H1 (cell line): ENCODE measurements at regions not wholly inside any gene's neighbourhood (a gene's known extent, or its start where the extent isn't known, plus 50 kb on each side); places are given as distances from the start of the nearest gene placed in this dataset.

ENCODE experiments used
- CTCF ChIA-PET: fragments of 300-600 bp; sonication (Branson Sonifier 250); formaldehyde crosslinking; loops from one replicate; lab custom pipeline; 2021; ENCODE audit not compliant: partially characterized antibody; lab: Charles Lee
- POLR2A ChIA-PET: fragments of 300-600 bp; sonication (Branson Sonifier 250); formaldehyde crosslinking; loops from one replicate; lab custom pipeline; 2021; ENCODE audit warnings: inconsistent platforms; ENCODE audit not compliant: partially characterized antibody; lab: Charles Lee
- DNase-seq, 2 experiments: peaks; one replicate each; pipeline versions ENCODE4 v3.0.0 to v3.0.0-alpha.2; 2010 to 2022; ENCODE audit warnings: low spot score in 2 of 2, low read depth in 1 of 2, mixed read lengths in 1 of 2
- FAIRE-seq: peaks from 2 replicates; lab custom pipeline; 2011; peaks lifted over from hg19 to GRCh38; lab: Jason Lieb, UNC
- H2AFZ ChIP-seq: 2 replicates; pipeline ENCODE4 v1.8.1; 2012; ENCODE audit warnings: low read length, inconsistent platforms
- H2AK5ac ChIP-seq: 2 replicates; pipeline ENCODE4 v1.6.1; 2013; ENCODE audit warnings: low read depth, low read length
- H2BK120ac ChIP-seq: replicated peaks from 2 replicates; pipeline ENCODE3; 2013; ENCODE audit warnings: low read depth, low read length, inconsistent platforms
- H2BK12ac ChIP-seq: 2 replicates; pipeline ENCODE4 v1.6.1; 2013; ENCODE audit warnings: low read depth, low read length
- H2BK15ac ChIP-seq: 2 replicates; pipeline ENCODE4 v1.6.1; 2013; ENCODE audit warnings: low read length
- H2BK20ac ChIP-seq: 2 replicates; pipeline ENCODE4 v1.6.1; 2013; ENCODE audit warnings: low read length
- H2BK5ac ChIP-seq: 2 replicates; pipeline ENCODE4 v1.6.1; 2013; ENCODE audit warnings: low read depth, low read length
- H3K14ac ChIP-seq: 2 replicates; pipeline ENCODE4 v1.6.1; 2013; ENCODE audit warnings: inconsistent platforms; ENCODE audit not compliant: insufficient read length
- H3K18ac ChIP-seq: 2 replicates; pipeline ENCODE4 v1.6.1; 2013; ENCODE audit warnings: low read length; ENCODE audit errors: extremely low read depth
- H3K23ac ChIP-seq: 2 replicates; pipeline ENCODE4 v1.6.1; 2013; ENCODE audit warnings: inconsistent platforms; ENCODE audit not compliant: insufficient read length
- H3K23me2 ChIP-seq: 2 replicates; pipeline ENCODE4 v1.6.1; 2013; ENCODE audit warnings: low read depth, low read length
- H3K27ac ChIP-seq: 2 replicates; pipeline ENCODE4 v1.6.1; 2011; ENCODE audit warnings: low read depth, low read length, inconsistent platforms
- H3K27me3 ChIP-seq, 4 experiments: replicated peaks in 1 of 4; 1 replicate in 1 of 4; 2 replicates in 3 of 4; pipeline versions ENCODE4 v1.6.1 to v1.8.1; 2011 to 2013; ENCODE audit warnings: low read length in 3 of 4, mild to moderate bottlenecking in 3 of 4, inconsistent platforms in 2 of 4, mixed read lengths in 2 of 4, moderate library complexity in 1 of 4; ENCODE audit not compliant: control insufficient read depth in 3 of 4, insufficient read depth in 3 of 4; ENCODE audit errors: extremely low read depth in 1 of 4
- H3K36me3 ChIP-seq, 4 experiments: 2 replicates each; pipeline versions ENCODE4 v1.6.1 to v1.8.1; 2011 to 2013; ENCODE audit warnings: mild to moderate bottlenecking in 4 of 4, low read length in 3 of 4, moderate library complexity in 2 of 4, control low read depth in 1 of 4, inconsistent platforms in 1 of 4; ENCODE audit not compliant: insufficient read depth in 4 of 4, control insufficient read depth in 2 of 4
- H3K4ac ChIP-seq: replicated peaks from 2 replicates; pipeline ENCODE3; 2013; ENCODE audit warnings: low read length, low read depth, mixed read lengths, inconsistent platforms; ENCODE audit not compliant: insufficient read length
- H3K4me1 ChIP-seq, 4 experiments: replicated peaks in 1 of 4; 1 replicate in 1 of 4; 2 replicates in 3 of 4; pipeline versions ENCODE4 v1.6.1 to v1.8.1; 2011 to 2013; ENCODE audit warnings: low read length in 3 of 4, inconsistent platforms in 2 of 4, mixed read lengths in 1 of 4; ENCODE audit not compliant: insufficient read depth in 4 of 4, control insufficient read depth in 3 of 4
- H3K4me2 ChIP-seq, 2 experiments: 2 replicates each; pipeline versions ENCODE4 v1.6.1 to v1.8.1; 2011 to 2013; ENCODE audit warnings: low read depth in 2 of 2, low read length in 2 of 2, control low read depth in 1 of 2, inconsistent platforms in 1 of 2, mild to moderate bottlenecking in 1 of 2; ENCODE audit not compliant: insufficient read depth in 1 of 2
- H3K4me3 ChIP-seq, 4 experiments: fragments of 200-600, 300-600 bp in 1 of 4; sonication (generic), shearing (Covaris generic), sonication (Bioruptor Twin) in 1 of 4; 2 replicates each; pipeline versions ENCODE4 v1.5.1 to v1.8.1; 2011 to 2016; ENCODE audit warnings: low read length in 4 of 4, low read depth in 3 of 4, control low read depth in 2 of 4, inconsistent platforms in 2 of 4, mild to moderate bottlenecking in 2 of 4, mixed read lengths in 1 of 4, moderate library complexity in 1 of 4; ENCODE audit not compliant: insufficient read depth in 2 of 4; ENCODE audit errors: extremely low read depth in 1 of 4
- H3K56ac ChIP-seq: replicated peaks from 2 replicates; pipeline ENCODE3; 2013; ENCODE audit warnings: low read depth, mild to moderate bottlenecking, mixed read lengths, low read length, inconsistent platforms; ENCODE audit not compliant: insufficient read length
- H3K79me1 ChIP-seq: 2 replicates; pipeline ENCODE4 v1.6.1; 2013; ENCODE audit warnings: low read depth, low read length, control low read depth
- H3K79me2 ChIP-seq, 2 experiments: 2 replicates each; pipeline versions ENCODE4 v1.6.1 to v1.8.1; 2012 to 2013; ENCODE audit warnings: low read length in 2 of 2, mild to moderate bottlenecking in 2 of 2, inconsistent platforms in 1 of 2; ENCODE audit not compliant: insufficient read depth in 2 of 2, control insufficient read depth in 1 of 2
- H3K9ac ChIP-seq, 4 experiments: replicated peaks in 1 of 4; 1 replicate in 1 of 4; 2 replicates in 3 of 4; pipeline versions ENCODE4 v1.6.1 to v1.8.1; 2011 to 2013; ENCODE audit warnings: low read depth in 3 of 4, low read length in 3 of 4, control low read depth in 2 of 4, mild to moderate bottlenecking in 2 of 4, moderate library complexity in 2 of 4, inconsistent platforms in 1 of 4; ENCODE audit errors: extremely low read depth in 1 of 4
- H3K9me3 ChIP-seq, 2 experiments: 2 replicates each; pipeline versions ENCODE4 v1.6.1 to v1.8.1; 2012 to 2013; ENCODE audit warnings: mild to moderate bottlenecking in 2 of 2, moderate library complexity in 2 of 2, control low read depth in 1 of 2, inconsistent platforms in 1 of 2, low read depth in 1 of 2, low read length in 1 of 2, mixed read lengths in 1 of 2; ENCODE audit not compliant: insufficient read depth in 2 of 2
- H4K20me1 ChIP-seq, 2 experiments: replicated peaks in 1 of 2; 2 replicates each; pipeline versions ENCODE3 to v1.8.1; 2011 to 2013; ENCODE audit warnings: inconsistent platforms in 2 of 2, low read length in 2 of 2, mild to moderate bottlenecking in 1 of 2; ENCODE audit not compliant: insufficient read depth in 2 of 2, control insufficient read depth in 1 of 2
- H4K5ac ChIP-seq: 2 replicates; pipeline ENCODE4 v1.6.1; 2013; ENCODE audit warnings: low read length, low read depth, mixed read lengths, inconsistent platforms; ENCODE audit not compliant: insufficient read length
- H4K8ac ChIP-seq: 2 replicates; pipeline ENCODE4 v1.8.0; 2013; ENCODE audit warnings: mild to moderate bottlenecking, moderate library complexity, low read length, inconsistent platforms; ENCODE audit not compliant: insufficient read depth; ENCODE audit errors: extremely low read depth
- H4K91ac ChIP-seq: replicated peaks from 2 replicates; pipeline ENCODE3; 2013; ENCODE audit warnings: low read length, mixed read lengths, inconsistent platforms; ENCODE audit not compliant: insufficient read length
- ASH2L ChIP-seq: fragments of 200-600, 300-600 bp; sonication (generic); IDR thresholded peaks from one replicate; pipeline ENCODE4 v1.7.1; 2017; ENCODE audit warnings: low read length
- ATF3 ChIP-seq: IDR thresholded peaks from 2 replicates; pipeline ENCODE4 v1.6.1; 2011; ENCODE audit warnings: low read depth, mild to moderate bottlenecking, low read length; ENCODE audit not compliant: insufficient read depth
- CBX8 ChIP-seq: fragments of 300-800, 300-1000 bp; sonication (generic); IDR thresholded peaks from 2 replicates; pipeline ENCODE4 v1.7.1; 2016; ENCODE audit warnings: low read depth, low read length, borderline replicate concordance
- E2F6 ChIP-seq: IDR thresholded peaks from 2 replicates; pipeline ENCODE4 v1.6.1; 2012; ENCODE audit warnings: inconsistent platforms
- GABPA ChIP-seq: IDR thresholded peaks from 2 replicates; pipeline ENCODE4 v1.6.1; 2011; ENCODE audit warnings: mild to moderate bottlenecking, low read length, moderate library complexity, borderline replicate concordance; ENCODE audit not compliant: insufficient read depth
- JUND ChIP-seq: IDR thresholded peaks from 2 replicates; pipeline ENCODE4 v1.6.1; 2011; ENCODE audit warnings: mild to moderate bottlenecking, improper control_type of control experiment, low read length
- MAFK ChIP-seq: IDR thresholded peaks from 2 replicates; pipeline ENCODE4 v1.6.1; 2012; ENCODE audit warnings: low read depth, mild to moderate bottlenecking, improper control_type of control experiment, low read length
- PHF8 ChIP-seq: fragments of 200-600 bp; sonication (generic); conservative IDR thresholded peaks from 2 replicates; pipeline ENCODE4 v1.7.1; 2012; ENCODE audit warnings: low read depth, mild to moderate bottlenecking, inconsistent platforms, low read length, moderate library complexity
- POLR2A ChIP-seq, 2 experiments: IDR thresholded peaks; 1 replicate in 1 of 2; 2 replicates in 1 of 2; pipeline ENCODE4 v1.6.1; 2011; ENCODE audit warnings: low read depth in 2 of 2, low read length in 2 of 2, mild to moderate bottlenecking in 2 of 2; ENCODE audit errors: control extremely low read depth in 1 of 2
- POU5F1 ChIP-seq: IDR thresholded peaks from 2 replicates; pipeline ENCODE4 v1.6.1; 2011; ENCODE audit warnings: low read depth, mild to moderate bottlenecking, low read length, moderate library complexity
- SIN3A ChIP-seq, 2 experiments: IDR thresholded peaks in 1 of 2; conservative IDR thresholded peaks in 1 of 2; 2 replicates each; pipeline ENCODE4 v1.6.1; 2011 to 2012; ENCODE audit warnings: low read length in 2 of 2, improper control_type of control experiment in 1 of 2, low read depth in 1 of 2, mild to moderate bottlenecking in 1 of 2
- SIRT6 ChIP-seq: IDR thresholded peaks from one replicate; pipeline ENCODE4 v1.7.1; 2012; ENCODE audit warnings: low read length, inconsistent platforms
- SP1 ChIP-seq: IDR thresholded peaks from 2 replicates; pipeline ENCODE4 v1.6.1; 2011; ENCODE audit warnings: low read depth, low read length
- SP4 ChIP-seq: IDR thresholded peaks from 2 replicates; pipeline ENCODE4 v1.6.1; 2012; ENCODE audit warnings: low read length, inconsistent platforms
- TAF7 ChIP-seq: optimal IDR thresholded peaks from 2 replicates; pipeline ENCODE3; 2011; ENCODE audit warnings: low read depth, mild to moderate bottlenecking, inconsistent platforms, low read length, moderate library complexity, borderline replicate concordance
- TEAD4 ChIP-seq: IDR thresholded peaks from 2 replicates; pipeline ENCODE4 v1.6.1; 2012; ENCODE audit warnings: low read depth, low read length, inconsistent platforms, mixed read lengths

GRCh38 chr6:82430611-82431010 lies 67.0 kb downstream of the TPBG start:
- H3K4me1 ChIP-seq, result no peaks in the 10 kb centered on the region
- H3K4me3 ChIP-seq, result no peak overlapping the region
- no peak overlapping the region for H2BK120ac ChIP-seq
- no peak overlapping the region for H4K91ac ChIP-seq
- no peaks in the 10 kb centered on the region for H3K79me2 ChIP-seq
- no peaks in the 10 kb centered on the region for H3K27me3 ChIP-seq
- H3K4ac ChIP-seq, result no peak overlapping the region
- DNase-seq (no peak), FAIRE-seq (no peak)
- no peak overlapping the region for H3K9ac ChIP-seq
- no peak overlapping the region for H2AFZ ChIP-seq
- H2BK5ac ChIP-seq, result no peak overlapping the region
- no peak overlapping the region for H4K8ac ChIP-seq
- no peaks in the 10 kb centered on the region for H3K36me3 ChIP-seq
- H4K20me1 ChIP-seq, result no peaks in the 10 kb centered on the region
- ChIA-PET CTCF (no interaction called here), POLR2A (no interaction called here)
- H3K79me1 ChIP-seq, result no peaks in the 10 kb centered on the region
- H3K14ac ChIP-seq, result no peak overlapping the region
- H4K5ac ChIP-seq, result no peak overlapping the region
- no peaks in the 10 kb centered on the region; the same call in 1 of the 2 replicates for H3K23me2 ChIP-seq
- H2BK20ac ChIP-seq, result no peak overlapping the region
- no peak overlapping the region for H3K18ac ChIP-seq
- no peak overlapping the region for H3K56ac ChIP-seq
- no peaks in the 10 kb centered on the region for H3K9me3 ChIP-seq
- no peak overlapping the region for H2BK12ac ChIP-seq
- H2AK5ac ChIP-seq, result no peak overlapping the region
- no peak overlapping the region for H3K27ac ChIP-seq
- H3K23ac ChIP-seq, result no peak overlapping the region
- no peak overlapping the region for H2BK15ac ChIP-seq
- no peak overlapping the region for H3K4me2 ChIP-seq
- no peak for TF ChIP-seq SIN3A (conservative IDR thresholded peaks at IDR 0.05 in 1 of 2, IDR thresholded peaks at IDR 0.05 in 1 of 2; ENCODE audit: low read depth in 1 of 2, low read length in 2 of 2)
- no peak for TF ChIP-seq E2F6
- no peak for TF ChIP-seq POLR2A (IDR thresholded peaks at IDR 0.05; ENCODE audit: control extremely low read depth in 1 of 2, low read depth in 2 of 2, low read length in 2 of 2)
- no peak for TF ChIP-seq ATF3
- TF ChIP-seq TEAD4, result no peak
- TF ChIP-seq PHF8, result no peak
- TF ChIP-seq CBX8, result no peak
- no peak for TF ChIP-seq GABPA
- no peak for TF ChIP-seq TAF7
- no peak for TF ChIP-seq MAFK
- no peak for TF ChIP-seq POU5F1
- no peak for TF ChIP-seq ASH2L
- TF ChIP-seq SIRT6, result no peak
- no peak for TF ChIP-seq JUND
- TF ChIP-seq SP4, result no peak
- TF ChIP-seq SP1, result no peak
